Hypothalamus (tissue), 51 donors: ENCODE measurements at regions not wholly inside any gene's neighbourhood (a gene's known extent, or its start where the extent isn't known, plus 50 kb on each side); places are given as distances from the start of the nearest gene placed in this dataset.
"Not testable (repeated sequence)": the region's sequence is repeated elsewhere in the genome, so short reads cannot be mapped to it uniquely, and the experiment has no call there.

Experiments used
- DNase-seq, 51 donors: peaks; one replicate each; lab custom pipeline; 2025; lab: John Stamatoyannopoulos, UW

GRCh38 chr13:112254061-112254818, 121.9 kb upstream of the SPACA7 start:
- no peak for DNase-seq

GRCh38 chr13:112254900-112255299, 121.3 kb upstream of the SPACA7 start:
- no peak for DNase-seq

GRCh38 chr13:112255550-112256120, 120.5 kb upstream of the SPACA7 start:
- no peak for DNase-seq

GRCh38 chr13:112256716-112257494, 119.2 kb upstream of the SPACA7 start:
- DNase-seq: no peak

DNA sequence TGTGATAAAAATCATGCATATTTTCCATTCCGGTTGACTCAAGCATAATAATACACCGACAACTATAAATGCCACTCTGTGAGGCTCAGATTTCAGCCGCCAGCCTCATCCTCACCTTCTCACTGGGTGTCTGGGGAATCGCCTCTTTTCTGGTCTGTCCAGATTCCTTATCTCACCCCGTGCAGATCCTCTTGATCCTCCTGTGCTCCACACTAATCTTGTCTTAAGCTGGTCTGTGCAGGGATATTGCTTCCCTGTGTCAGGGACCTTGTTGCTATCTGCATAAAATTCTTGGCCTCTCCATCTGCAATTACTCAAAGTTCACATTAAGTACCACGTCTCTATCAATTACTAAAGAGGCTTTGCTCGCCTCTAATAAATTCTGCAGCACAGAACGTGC, 116.6 kb upstream of the SPACA7 start:
- DNase-seq: no peak

- DNase-seq: no peak
Observed at GRCh38 chr13:112260108-112261055, 115.8 kb upstream of the SPACA7 start.

DNA sequence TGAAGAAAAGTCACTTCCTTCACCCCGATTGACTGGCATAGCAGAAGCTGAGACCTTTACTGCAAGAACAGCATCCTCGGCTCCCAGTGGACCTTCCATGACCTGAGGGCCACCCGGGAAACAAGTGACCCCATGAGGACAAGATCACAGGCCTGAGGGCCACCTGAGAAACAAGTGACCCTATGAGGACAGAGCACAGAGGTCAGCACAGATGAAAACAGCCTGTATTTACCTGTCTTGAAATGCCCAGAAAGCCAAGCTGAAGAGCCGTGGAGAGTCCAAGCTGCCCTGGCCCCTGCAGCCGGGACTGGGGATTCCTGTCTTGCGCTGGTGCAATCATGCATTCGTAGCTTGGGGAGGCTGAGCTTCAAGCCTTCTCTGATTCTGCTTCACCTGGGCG, 114.2 kb upstream of the SPACA7 start:
- DNase-seq: no peak

DNA sequence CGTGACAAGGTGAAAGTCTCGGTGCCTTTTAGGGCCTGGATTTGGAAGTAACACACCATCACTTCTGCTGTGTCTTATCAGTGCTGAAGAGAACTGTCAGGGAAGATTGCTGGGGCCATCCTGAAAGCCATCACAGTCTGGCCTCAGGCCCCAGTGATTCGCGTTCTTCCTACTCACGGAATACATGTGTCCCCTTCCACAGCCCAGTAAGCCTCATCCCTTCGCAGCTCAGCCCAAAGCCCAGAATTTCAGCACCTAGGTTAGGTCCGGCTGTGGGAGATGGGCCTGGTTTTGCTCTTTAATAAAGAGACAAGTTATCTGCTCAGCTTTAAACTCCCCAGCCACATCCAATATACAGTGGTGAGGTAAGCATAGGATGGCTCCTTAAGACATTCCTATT, 113.0 kb upstream of the SPACA7 start:
- no peak for DNase-seq

- no peak for DNase-seq
Observed at GRCh38 chr13:112267660-112268059, 108.5 kb upstream of the SPACA7 start.

DNA sequence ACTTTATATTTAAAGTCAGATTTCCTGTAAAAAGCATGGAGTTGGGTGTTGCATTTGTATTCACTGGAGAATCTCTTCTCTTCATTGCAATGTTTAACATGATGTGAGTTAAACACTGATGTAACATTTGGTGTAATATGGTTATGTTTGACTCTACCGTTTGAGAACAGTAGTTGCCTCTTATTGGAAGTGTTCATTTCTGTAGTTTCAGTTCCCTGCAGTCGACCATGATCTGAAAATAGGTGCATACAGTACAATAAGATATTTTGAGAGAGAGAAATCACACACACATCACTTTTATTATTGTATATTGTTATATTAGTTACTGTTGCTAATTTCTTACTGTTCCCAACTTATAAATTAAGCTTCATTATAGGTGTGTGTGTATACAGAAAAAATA, 105.2 kb upstream of the SPACA7 start:
- DNase-seq: no peak

- DNase-seq: not testable (repeated sequence)
Observed at GRCh38 chr13:112286733-112287132, 89.4 kb upstream of the SPACA7 start.

DNA sequence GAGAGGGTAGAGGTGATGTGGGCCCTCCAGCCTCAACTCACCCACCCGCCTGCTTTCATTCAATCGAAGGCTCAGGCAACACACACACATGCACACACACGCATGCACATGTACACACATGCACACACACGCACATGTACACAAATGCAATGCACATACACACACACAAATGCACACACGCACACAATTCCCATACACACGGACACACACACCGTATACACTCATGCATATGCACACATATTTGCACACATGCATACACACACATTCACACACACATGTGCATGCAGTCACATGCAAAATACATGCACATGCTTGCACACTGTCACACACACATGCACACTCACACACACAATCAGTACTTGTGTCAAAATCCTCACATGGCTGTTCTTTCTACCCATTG, 55.9 kb upstream of the SPACA7 start:
- DNase-seq: no peak

GRCh38 chr13:112322557-112322956, 53.6 kb upstream of the SPACA7 start:
- DNase-seq: no peak

DNA sequence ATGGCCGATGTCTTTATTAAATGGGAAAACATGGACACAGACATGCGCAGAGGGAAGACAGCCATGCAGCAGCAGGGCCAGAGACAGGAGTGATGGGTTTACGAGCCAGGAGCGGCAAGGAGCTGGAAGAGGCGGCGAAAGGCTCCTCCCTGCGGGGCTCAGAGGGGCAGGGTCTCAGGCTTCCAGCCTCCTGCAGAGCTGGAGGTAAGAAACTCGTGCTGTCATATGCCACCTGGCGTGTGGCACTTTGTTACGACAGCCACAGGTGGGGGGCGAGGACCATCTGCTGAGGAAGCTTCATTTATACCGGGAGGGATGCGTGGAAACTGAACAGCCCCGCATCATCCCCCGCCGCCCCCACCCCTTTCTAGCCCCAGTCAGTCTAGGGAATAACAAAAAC, 52.0 kb upstream of the SPACA7 start:
- no peak for DNase-seq

DNA sequence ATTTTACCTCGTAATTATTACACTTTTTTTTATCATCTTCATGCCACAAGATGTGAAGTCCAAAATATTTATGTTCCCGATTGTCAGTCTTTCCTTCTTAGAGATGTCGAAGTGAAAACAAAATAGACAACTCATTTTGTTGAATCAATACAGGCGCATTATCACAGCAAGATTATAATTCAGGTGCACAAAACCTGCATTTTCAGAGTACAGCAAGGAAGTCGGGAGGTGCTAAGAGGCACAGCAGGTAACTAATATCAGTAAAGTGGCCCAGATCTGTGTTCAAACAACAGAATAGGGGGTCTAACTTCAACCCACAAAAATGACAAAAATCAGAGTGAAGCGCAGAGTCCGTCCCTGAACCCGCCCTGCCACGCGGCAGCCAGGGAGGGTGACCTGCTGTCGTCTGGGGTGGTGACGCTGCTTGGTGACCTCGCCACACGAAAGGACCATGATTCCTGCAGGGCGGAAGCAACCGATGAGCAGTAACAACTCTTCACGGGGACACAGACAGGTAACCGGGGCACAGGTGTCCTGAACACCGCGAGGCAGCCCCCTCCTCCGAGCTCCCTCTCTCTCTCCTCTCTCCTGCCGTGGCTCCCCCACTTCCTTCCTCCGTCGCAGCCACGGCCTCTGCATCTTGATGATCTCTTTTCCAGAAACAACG, 50.9 kb upstream of the SPACA7 start:
- DNase-seq: no peak

GRCh38 chr13:112325920-112326645, 50.1 kb upstream of the SPACA7 start:
- DNase-seq: peak in 3 of 51 donors; percentile 4 to 12 (median 11)
